Retinal pigment epithelial cell (primary cell): ENCODE measurements at regions not wholly inside any gene's neighbourhood (a gene's known extent, or its start where the extent isn't known, plus 50 kb on each side); places are given as distances from the start of the nearest gene placed in this dataset.

Experiments
- DNase-seq: peaks from one replicate; pipeline ENCODE4 v3.0.0-alpha.2; 2010; ENCODE audit warnings: low read depth
- H3K4me3 ChIP-seq: 2 replicates; pipeline ENCODE4 v1.5.1; 2011; ENCODE audit warnings: mild to moderate bottlenecking, low read length, control low read depth, moderate library complexity
- TF ChIP-seq, protein P1 (sequence below): conservative IDR thresholded peaks from 2 replicates; pipeline ENCODE4 v1.5.1; 2011; ENCODE audit warnings: low read depth, low read length, control low read depth, inconsistent platforms

DNA sequence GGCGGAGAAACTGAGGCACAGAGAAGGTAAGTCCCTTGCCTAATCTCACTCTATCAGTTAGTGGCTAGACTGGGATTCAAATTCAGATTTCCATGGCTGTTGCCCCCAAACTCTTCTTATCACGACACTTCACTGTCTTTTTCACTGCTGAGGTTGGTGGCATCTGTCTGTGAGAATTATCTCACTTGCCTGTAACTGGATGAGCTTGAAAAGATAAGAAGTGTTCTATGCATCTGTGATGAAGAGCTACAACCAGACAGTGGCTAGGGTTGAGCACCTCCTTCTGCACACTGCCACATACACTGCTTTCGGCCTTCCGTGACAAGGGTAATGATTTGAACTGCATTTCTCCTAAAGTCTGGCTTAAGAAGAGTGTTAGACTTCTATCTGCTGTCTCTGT lies 107.9 kb upstream of the TEX13D start:
- no peak overlapping the region for H3K4me3 ChIP-seq
- TF ChIP-seq, protein P1, sequence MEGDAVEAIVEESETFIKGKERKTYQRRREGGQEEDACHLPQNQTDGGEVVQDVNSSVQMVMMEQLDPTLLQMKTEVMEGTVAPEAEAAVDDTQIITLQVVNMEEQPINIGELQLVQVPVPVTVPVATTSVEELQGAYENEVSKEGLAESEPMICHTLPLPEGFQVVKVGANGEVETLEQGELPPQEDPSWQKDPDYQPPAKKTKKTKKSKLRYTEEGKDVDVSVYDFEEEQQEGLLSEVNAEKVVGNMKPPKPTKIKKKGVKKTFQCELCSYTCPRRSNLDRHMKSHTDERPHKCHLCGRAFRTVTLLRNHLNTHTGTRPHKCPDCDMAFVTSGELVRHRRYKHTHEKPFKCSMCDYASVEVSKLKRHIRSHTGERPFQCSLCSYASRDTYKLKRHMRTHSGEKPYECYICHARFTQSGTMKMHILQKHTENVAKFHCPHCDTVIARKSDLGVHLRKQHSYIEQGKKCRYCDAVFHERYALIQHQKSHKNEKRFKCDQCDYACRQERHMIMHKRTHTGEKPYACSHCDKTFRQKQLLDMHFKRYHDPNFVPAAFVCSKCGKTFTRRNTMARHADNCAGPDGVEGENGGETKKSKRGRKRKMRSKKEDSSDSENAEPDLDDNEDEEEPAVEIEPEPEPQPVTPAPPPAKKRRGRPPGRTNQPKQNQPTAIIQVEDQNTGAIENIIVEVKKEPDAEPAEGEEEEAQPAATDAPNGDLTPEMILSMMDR: no peak
- DNase-seq: no peak

DNA sequence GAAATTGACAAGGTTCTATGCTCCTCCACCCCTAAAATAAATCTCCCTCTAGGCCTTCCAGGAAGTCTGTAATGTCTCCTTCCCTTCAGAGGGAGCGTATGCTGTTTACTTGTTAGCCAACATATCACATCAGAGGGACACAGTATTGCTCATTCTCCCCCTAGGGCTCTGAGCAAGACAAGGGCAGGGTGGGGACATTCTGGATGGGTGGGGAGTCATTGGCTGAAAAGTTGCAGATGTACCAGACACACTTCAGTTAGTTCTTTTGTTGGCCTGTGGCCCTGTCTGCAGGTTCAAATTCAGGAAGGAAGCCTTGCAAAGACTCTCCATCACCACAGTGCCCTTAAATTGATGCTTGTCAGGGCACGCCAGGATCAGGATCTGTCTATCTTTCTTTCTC lies 106.3 kb upstream of the TEX13D start:
- H3K4me3 ChIP-seq: no peak overlapping the region
- DNase-seq: no peak
- TF ChIP-seq, protein P1: no peak

DNA sequence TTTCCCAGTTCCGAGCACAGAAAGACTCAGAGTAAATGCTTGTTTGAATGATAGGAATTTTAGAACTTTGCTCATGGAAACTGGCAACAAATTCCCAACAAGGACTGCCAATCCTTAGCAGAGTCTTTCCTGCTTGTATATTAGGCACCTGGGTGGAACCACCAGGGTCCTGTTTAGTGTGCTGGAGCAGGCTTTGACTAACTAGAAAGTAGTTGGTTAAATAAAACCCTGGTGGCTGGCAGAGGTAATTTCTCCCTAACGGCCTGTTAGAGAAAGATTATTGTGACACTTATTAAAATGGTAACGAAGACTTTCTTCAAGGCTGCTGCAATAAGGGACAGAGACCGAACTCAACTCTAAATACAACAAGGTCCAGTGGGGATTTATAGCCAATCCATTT lies 103.6 kb upstream of the TEX13D start:
- TF ChIP-seq, protein P1: peak; percentile 13
- H3K4me3 ChIP-seq: no peak overlapping the region
- DNase-seq: no peak

DNA sequence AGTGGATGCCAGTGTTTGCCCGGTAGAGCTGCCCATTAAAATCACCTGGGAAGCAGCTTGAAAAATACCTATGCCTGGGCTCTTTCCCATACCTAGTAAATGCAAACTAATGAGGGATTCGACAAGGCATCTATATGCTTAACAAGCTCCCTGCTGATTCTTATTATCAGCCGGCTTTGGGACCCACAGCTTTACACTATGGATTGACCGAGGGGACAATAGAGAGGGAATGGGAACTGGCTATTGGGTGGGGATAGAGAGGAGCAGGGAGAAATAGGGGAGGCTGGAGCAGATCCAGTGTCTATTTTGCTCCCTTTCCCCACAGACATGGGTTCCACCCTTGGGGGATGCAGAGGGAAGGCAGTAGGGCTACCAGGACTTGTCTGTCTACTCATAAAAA lies 103.1 kb upstream of the TEX13D start:
- TF ChIP-seq, protein P1: no peak
- no peak overlapping the region for H3K4me3 ChIP-seq
- DNase-seq: no peak

DNA sequence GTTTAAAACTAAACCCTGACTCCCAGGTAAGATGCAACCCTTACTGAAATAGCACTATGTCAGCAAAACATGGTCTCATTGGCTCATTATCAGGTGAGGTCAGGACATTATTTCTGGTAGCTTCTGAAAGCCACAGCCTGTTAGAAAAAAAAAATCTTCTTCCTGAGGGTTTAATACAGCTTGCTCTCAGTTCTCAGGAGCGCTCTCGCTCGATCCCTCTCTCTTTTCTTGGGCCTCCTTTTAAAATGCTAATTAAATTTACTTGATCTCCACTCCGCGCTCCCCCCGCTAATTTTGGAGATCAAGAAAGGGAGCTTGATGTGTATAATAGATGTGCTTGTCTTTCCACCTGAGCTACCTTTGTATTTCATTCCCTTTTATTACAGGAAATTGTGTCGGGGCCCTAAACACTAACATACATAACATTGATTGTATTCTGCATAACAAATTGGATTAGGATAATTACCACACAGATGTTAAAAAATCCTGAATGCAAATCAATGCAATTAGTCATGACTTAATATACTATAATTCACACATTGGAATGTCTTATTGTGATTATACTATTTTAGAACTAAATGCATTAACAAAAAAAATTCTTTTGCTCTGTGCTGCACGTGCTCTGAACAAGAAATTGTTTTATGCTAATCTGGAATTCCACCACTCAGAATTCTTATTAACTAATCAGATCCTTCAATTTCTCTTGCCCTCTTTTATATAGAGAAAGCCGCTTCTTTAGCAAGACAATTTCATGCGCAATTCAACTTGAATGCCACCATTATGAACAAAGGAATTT lies 101.6 kb upstream of the TEX13D start:
- no peak overlapping the region for H3K4me3 ChIP-seq
- DNase-seq: no peak
- TF ChIP-seq, protein P1: no peak

DNA sequence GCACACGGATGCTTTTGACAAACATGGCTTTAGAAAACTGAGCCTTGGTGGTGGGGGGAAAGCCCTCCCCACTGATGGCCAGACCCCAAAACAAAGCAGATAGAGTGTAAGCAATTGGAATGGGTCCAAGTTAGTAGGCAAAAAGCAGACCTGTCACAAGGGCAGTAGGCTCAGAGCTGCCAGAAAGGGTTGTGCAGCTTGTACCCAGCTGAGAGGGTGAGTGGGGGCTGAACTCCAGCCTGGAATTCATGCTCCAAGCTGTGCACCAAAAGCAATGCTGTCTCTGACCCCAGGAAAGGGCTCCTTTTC lies 101.1 kb upstream of the TEX13D start:
- TF ChIP-seq, protein P1: no peak
- H3K4me3 ChIP-seq: no peak overlapping the region
- no peak for DNase-seq

DNA sequence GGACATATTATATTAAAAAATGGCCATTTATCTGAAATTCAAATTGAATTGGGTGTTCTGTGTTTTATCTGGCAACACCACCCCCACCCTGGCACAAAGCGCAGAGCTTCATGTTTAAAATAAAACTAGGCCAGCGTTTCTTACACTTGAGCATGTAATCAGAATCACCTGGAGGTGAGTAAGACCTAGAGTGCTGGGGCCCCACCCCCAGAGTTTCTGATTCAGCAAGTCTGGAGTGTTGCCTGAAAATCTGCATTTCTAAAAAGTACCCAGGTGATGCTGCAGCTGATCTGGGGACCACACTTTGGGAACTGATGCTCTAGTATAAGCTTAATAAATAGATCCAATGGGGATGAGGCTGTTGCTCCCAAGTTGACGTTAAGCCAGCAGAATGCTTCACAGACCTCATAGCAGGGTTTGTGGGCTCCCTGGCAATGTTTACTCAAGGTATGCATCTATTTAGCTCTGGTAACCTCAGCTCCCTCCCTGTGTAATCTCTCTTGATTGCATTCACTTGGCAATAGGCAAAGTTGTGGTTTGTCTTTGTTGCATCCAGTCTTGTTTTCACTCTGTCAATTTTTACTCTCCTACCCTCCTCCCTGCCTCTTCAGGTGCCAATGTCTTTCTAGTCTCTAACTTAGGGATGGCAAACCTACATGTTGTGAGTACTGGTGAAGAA lies 99.8 kb upstream of the TEX13D start:
- no peak for DNase-seq
- TF ChIP-seq, protein P1: no peak
- no peak overlapping the region for H3K4me3 ChIP-seq
